OCI-LY1 (cell line): ENCODE measurements at regions not wholly inside any gene's neighbourhood (a gene's known extent, or its start where the extent isn't known, plus 50 kb on each side); places are given as distances from the start of the nearest gene placed in this dataset.

Experiments
- CTCF ChIP-seq: fragments of 200-600 bp; sonication (generic), shearing (Covaris generic); IDR thresholded peaks from 2 replicates; pipeline ENCODE4 v1.5.1; 2017; ENCODE audit warnings: mild to moderate bottlenecking, antibody characterized with exemption, low read length, moderate library complexity, mixed read lengths
- EZH2 ChIP-seq: fragments of 200-600 bp; sonication (generic), shearing (Covaris generic); IDR thresholded peaks from 2 replicates; pipeline ENCODE4 v1.8.0; 2017; ENCODE audit warnings: borderline replicate concordance, mixed run types, mild to moderate bottlenecking, antibody characterized with exemption, low read length, moderate library complexity, mixed read lengths

GRCh38 chr12:60100852-60101251 is 505.0 kb downstream of the SLC16A7 start:
- TF ChIP-seq EZH2, result no peak
- TF ChIP-seq CTCF, result no peak
